ENCODE measurements at regions not wholly inside any gene's neighbourhood (a gene's known extent, or its start where the extent isn't known, plus 50 kb on each side); places are given as distances from the start of the nearest gene placed in this dataset.

DNA sequence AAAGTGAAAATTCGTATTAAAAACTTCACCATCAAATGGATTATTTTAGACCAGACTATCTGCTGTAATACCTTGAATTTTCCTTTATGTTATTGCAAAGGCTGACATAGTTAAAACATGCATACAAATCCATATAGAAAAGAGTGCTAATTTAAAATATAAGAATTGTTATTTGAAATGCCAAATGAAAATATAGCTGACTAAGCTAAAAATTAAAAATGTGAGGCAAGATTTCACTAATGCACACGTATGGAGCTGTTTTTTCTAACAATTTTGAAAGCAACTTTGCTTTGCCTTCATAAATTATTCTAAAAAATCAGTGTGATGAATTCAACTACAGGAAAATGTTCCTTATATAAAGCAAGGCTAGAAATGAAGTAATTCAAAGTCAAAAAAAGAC, 62.5 kb downstream of the MPP7 start:
- TF ChIP-seq, protein P1, sequence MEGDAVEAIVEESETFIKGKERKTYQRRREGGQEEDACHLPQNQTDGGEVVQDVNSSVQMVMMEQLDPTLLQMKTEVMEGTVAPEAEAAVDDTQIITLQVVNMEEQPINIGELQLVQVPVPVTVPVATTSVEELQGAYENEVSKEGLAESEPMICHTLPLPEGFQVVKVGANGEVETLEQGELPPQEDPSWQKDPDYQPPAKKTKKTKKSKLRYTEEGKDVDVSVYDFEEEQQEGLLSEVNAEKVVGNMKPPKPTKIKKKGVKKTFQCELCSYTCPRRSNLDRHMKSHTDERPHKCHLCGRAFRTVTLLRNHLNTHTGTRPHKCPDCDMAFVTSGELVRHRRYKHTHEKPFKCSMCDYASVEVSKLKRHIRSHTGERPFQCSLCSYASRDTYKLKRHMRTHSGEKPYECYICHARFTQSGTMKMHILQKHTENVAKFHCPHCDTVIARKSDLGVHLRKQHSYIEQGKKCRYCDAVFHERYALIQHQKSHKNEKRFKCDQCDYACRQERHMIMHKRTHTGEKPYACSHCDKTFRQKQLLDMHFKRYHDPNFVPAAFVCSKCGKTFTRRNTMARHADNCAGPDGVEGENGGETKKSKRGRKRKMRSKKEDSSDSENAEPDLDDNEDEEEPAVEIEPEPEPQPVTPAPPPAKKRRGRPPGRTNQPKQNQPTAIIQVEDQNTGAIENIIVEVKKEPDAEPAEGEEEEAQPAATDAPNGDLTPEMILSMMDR (IDR thresholded peaks at IDR 0.05 in 4 of 5, conservative IDR thresholded peaks at IDR 0.05 in 1 of 5), result no peak
- no peak for TF ChIP-seq POLR2A (IDR thresholded peaks at IDR 0.05)
- Histone ChIP-seq H3K4me1 (no peaks in the 10 kb centered on the region), H3K4me3 (no peak overlapping the region), H3K9me3 (no peaks in the 10 kb centered on the region), H3K36me3 (no peaks in the 10 kb centered on the region), H3K27me3 (no peaks in the 10 kb centered on the region), H3K27ac (no peak overlapping the region)
- in situ Hi-C loops (cut with MboI; ENCODE audit: low sequenced_read_pairs in 4 of 4) (loop anchor here in 2 of 4 donors (10.0 to 25.0 kb wide), 2 partner anchors 678 to 686 kb away; no protein-coding TSS in a partner anchor), intact Hi-C loops (cut with DNase I; ENCODE audit: low total_unique reads) (loop anchor here (5.0 to 10.0 kb wide), 2 partner anchors 686 to 793 kb away; no protein-coding TSS in a partner anchor)
- no peak for DNase-seq
- no peak for ATAC-seq

DNA sequence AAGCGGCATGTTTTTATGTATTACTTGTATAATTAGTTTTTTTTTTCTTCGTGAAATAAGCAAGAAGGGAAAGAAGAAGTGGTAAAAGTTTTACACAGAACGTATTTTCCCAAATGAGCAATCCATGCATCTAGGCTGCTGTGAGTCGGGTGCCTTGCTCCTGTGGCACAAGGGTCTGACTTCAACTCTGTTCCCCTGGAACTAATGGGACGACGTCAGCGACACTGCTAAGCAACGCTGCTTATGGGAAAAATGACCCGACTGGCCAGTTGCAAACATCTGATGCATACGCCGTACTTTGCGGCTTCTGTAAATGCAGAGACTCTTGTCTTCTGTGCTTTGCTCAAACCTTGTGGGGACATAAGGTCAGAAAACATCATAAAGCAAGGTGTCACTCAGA, 66.3 kb downstream of the MPP7 start:
- no peaks in the 10 kb centered on the region for H3K4me1 ChIP-seq
- no peak overlapping the region for H3K27ac ChIP-seq
- H3K27me3 ChIP-seq, result no peaks in the 10 kb centered on the region
- no peak for ATAC-seq
- no peak for DNase-seq
- in situ Hi-C loops (cut with MboI; ENCODE audit: low sequenced_read_pairs in 4 of 4), result loop anchor here in 1 of 4 donors (25.0 kb wide), 1 partner anchor 674 kb away; no protein-coding TSS in a partner anchor
- H3K9me3 ChIP-seq, result no peaks in the 10 kb centered on the region
- intact Hi-C loops (cut with DNase I; ENCODE audit: low total_unique reads), result no loop called here
- no peak overlapping the region for H3K4me3 ChIP-seq
- TF ChIP-seq, protein P1 (IDR thresholded peaks at IDR 0.05 in 4 of 5, conservative IDR thresholded peaks at IDR 0.05 in 1 of 5), result no peak
- H3K36me3 ChIP-seq, result no peaks in the 10 kb centered on the region

DNA sequence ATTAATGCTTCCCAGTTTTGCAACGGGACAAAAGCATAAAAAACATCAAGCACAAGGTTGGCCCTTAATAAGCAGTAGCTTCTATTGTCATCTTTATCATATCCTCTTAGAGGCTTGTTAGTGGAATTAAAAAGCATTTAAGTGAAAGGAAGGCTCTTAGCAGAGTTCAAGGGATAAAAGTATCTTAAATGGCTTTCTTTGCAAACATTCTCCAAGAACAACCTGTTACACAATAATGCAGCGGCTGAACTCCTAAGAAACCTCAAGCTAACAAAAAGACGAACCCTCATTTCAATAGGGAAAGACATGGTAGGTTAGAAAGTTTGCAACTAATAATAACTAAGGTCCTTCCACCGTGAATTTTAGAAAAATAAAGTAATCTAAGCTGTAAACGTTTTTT, 82.1 kb downstream of the MPP7 start:
- ATAC-seq (no peak), DNase-seq (no peak)
- in situ Hi-C loops (cut with MboI; ENCODE audit: low sequenced_read_pairs in 4 of 4) (no loop called here), intact Hi-C loops (cut with DNase I; ENCODE audit: low total_unique reads) (no loop called here)
- H3K27me3 ChIP-seq, result no peaks in the 10 kb centered on the region
- H3K27ac ChIP-seq, result no peak overlapping the region
- no peak overlapping the region for H3K4me3 ChIP-seq
- H3K9me3 ChIP-seq, result no peaks in the 10 kb centered on the region
- no peaks in the 10 kb centered on the region for H3K36me3 ChIP-seq
- TF ChIP-seq, protein P1 (IDR thresholded peaks at IDR 0.05 in 4 of 5, conservative IDR thresholded peaks at IDR 0.05 in 1 of 5), result no peak
- TF ChIP-seq POLR2A (IDR thresholded peaks at IDR 0.05), result no peak
- H3K4me1 ChIP-seq, result peaks cover 3 to 10% of the 10 kb centered on the region in 2 donors

DNA sequence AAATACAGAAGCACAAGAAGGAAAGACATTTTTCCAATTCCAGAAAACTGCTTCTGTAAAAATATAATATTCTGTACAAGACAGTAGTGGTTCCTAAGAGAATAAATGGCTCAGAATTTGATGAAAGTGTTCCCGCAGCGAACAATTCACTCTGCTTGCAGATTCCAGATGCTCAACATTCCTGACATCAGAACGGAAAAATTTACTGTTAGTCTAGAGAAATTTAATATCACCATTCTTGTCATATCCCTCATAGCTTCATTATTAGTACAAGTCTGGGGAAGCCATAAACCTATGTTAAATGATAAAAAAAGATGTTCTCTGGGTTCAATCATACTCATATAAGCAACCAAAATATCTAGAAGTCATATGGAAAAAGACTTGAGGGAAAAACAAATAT, 83.6 kb downstream of the MPP7 start:
- ATAC-seq, result no peak
- no peaks in the 10 kb centered on the region for H3K36me3 ChIP-seq
- in situ Hi-C loops (cut with MboI; ENCODE audit: low sequenced_read_pairs in 4 of 4) (no loop called here), intact Hi-C loops (cut with DNase I; ENCODE audit: low total_unique reads) (no loop called here)
- H3K27me3 ChIP-seq, result no peaks in the 10 kb centered on the region
- no peak for DNase-seq
- H3K4me3 ChIP-seq, result no peak overlapping the region
- H3K9me3 ChIP-seq, result no peaks in the 10 kb centered on the region
- TF ChIP-seq POLR2A (IDR thresholded peaks at IDR 0.05), result no peak
- TF ChIP-seq, protein P1 (IDR thresholded peaks at IDR 0.05 in 4 of 5, conservative IDR thresholded peaks at IDR 0.05 in 1 of 5), result no peak
- H3K4me1 ChIP-seq, result peaks cover 0 to 10% of the 10 kb centered on the region in 2 donors
- no peak overlapping the region for H3K27ac ChIP-seq

- no peak overlapping the region for H3K4me3 ChIP-seq
- no peaks in the 10 kb centered on the region for H3K27me3 ChIP-seq
- in situ Hi-C loops (cut with MboI; ENCODE audit: low sequenced_read_pairs in 4 of 4), result no loop called here
- H3K36me3 ChIP-seq, result no peaks in the 10 kb centered on the region
- TF ChIP-seq, protein P1 (IDR thresholded peaks at IDR 0.05 in 4 of 5, conservative IDR thresholded peaks at IDR 0.05 in 1 of 5), result no peak
- TF ChIP-seq POLR2A (IDR thresholded peaks at IDR 0.05), result no peak
- ATAC-seq (no peak), DNase-seq (no peak)
- peaks cover 0 to 10% of the 10 kb centered on the region in 2 donors for H3K4me1 ChIP-seq
- intact Hi-C loops (cut with DNase I; ENCODE audit: low total_unique reads), result no loop called here
- H3K9me3 ChIP-seq, result no peaks in the 10 kb centered on the region
- H3K27ac ChIP-seq, result no peak overlapping the region
Observed at GRCh38 chr10:28217848-28218247, 85.0 kb downstream of the MPP7 start.
